ENCODE measurements at regions not wholly inside any gene's neighbourhood (a gene's known extent, or its start where the extent isn't known, plus 50 kb on each side); places are given as distances from the start of the nearest gene placed in this dataset.

GRCh38 chr19:29006057-29006735, 206.8 kb downstream of the UQCRFS1 start:
- no peak overlapping the region for H3K27ac ChIP-seq (ENCODE audit: insufficient read depth in 1 of 2, low read depth in 1 of 2, low read length in 2 of 2, poor library complexity in 1 of 2, severe bottlenecking in 2 of 2)
- WGBS (ENCODE audit: insufficient coverage), result 87% methylated on average over 2 of the region's 8 CpGs
- H3K27me3 ChIP-seq (replicated peaks in 2 of 5; ENCODE audit: control insufficient read depth in 4 of 5, insufficient read depth in 5 of 5, low read length in 4 of 5), result peaks cover 0 to 3% (median 0%) of the 10 kb centered on the region in 5 experiments
- ChIA-PET POLR2A (interaction anchor here (0.6 kb wide), 1 partner anchor 970 kb away, joined by 4 read pairs; no protein-coding TSS in a partner anchor), CTCF (no interaction called here)
- DNase-seq, result no peak
- no peaks in the 10 kb centered on the region for H3K36me3 ChIP-seq (ENCODE audit: control insufficient read depth in 4 of 4, insufficient read depth in 4 of 4, low read length in 3 of 4)
- no peaks in the 10 kb centered on the region for H3K4me1 ChIP-seq (ENCODE audit: control extremely low read depth in 1 of 4, control insufficient read depth in 4 of 4, insufficient read depth in 4 of 4, low read length in 3 of 4)
- no peak overlapping the region for H3K4me3 ChIP-seq (ENCODE audit: control insufficient read depth in 1 of 7, extremely low read depth in 1 of 7, insufficient read depth in 4 of 7, low read depth in 2 of 7, low read length in 6 of 7)
- H3K9me3 ChIP-seq (ENCODE audit: control extremely low read depth in 1 of 5, control insufficient read depth in 4 of 5, insufficient read depth in 2 of 5, low read depth in 1 of 5, low read length in 4 of 5), result no peaks in the 10 kb centered on the region

- no peaks in the 10 kb centered on the region for H3K36me3 ChIP-seq (ENCODE audit: control insufficient read depth in 4 of 4, insufficient read depth in 4 of 4, low read length in 3 of 4)
- CTCF ChIA-PET, result no interaction called here
- no peaks in the 10 kb centered on the region for H3K9me3 ChIP-seq (ENCODE audit: control extremely low read depth in 1 of 5, control insufficient read depth in 4 of 5, insufficient read depth in 2 of 5, low read depth in 1 of 5, low read length in 4 of 5)
- POLR2A ChIA-PET, result no interaction called here
- H3K4me3 ChIP-seq (ENCODE audit: control insufficient read depth in 1 of 7, extremely low read depth in 1 of 7, insufficient read depth in 4 of 7, low read depth in 2 of 7, low read length in 6 of 7), result no peak overlapping the region
- H3K27ac ChIP-seq (ENCODE audit: insufficient read depth in 1 of 2, low read depth in 1 of 2, low read length in 2 of 2, poor library complexity in 1 of 2, severe bottlenecking in 2 of 2), result no peak overlapping the region
- H3K4me1 ChIP-seq (ENCODE audit: control extremely low read depth in 1 of 4, control insufficient read depth in 4 of 4, insufficient read depth in 4 of 4, low read length in 3 of 4), result no peaks in the 10 kb centered on the region
- H3K27me3 ChIP-seq (replicated peaks in 2 of 5; ENCODE audit: control insufficient read depth in 4 of 5, insufficient read depth in 5 of 5, low read length in 4 of 5), result peaks cover 0 to 4% (median 0%) of the 10 kb centered on the region in 5 experiments
- DNase-seq, result no peak
- 92% methylated on average over 3 of the region's 7 CpGs for WGBS (ENCODE audit: insufficient coverage)
Observed at GRCh38 chr19:29004796-29005195, 208.2 kb downstream of the UQCRFS1 start.

GRCh38 chr19:29003641-29004409, 209.1 kb downstream of the UQCRFS1 start:
- Histone ChIP-seq H3K27me3 (replicated peaks in 2 of 5; ENCODE audit: control insufficient read depth in 4 of 5, insufficient read depth in 5 of 5, low read length in 4 of 5) (peaks cover 0 to 4% (median 0%) of the 10 kb centered on the region in 5 experiments), H3K4me3 (ENCODE audit: control insufficient read depth in 1 of 7, extremely low read depth in 1 of 7, insufficient read depth in 4 of 7, low read depth in 2 of 7, low read length in 6 of 7) (no peak overlapping the region), H3K9me3 (ENCODE audit: control extremely low read depth in 1 of 5, control insufficient read depth in 4 of 5, insufficient read depth in 2 of 5, low read depth in 1 of 5, low read length in 4 of 5) (no peaks in the 10 kb centered on the region), H3K27ac (ENCODE audit: insufficient read depth in 1 of 2, low read depth in 1 of 2, low read length in 2 of 2, poor library complexity in 1 of 2, severe bottlenecking in 2 of 2) (no peak overlapping the region), H3K4me1 (ENCODE audit: control extremely low read depth in 1 of 4, control insufficient read depth in 4 of 4, insufficient read depth in 4 of 4, low read length in 3 of 4) (no peaks in the 10 kb centered on the region), H3K36me3 (ENCODE audit: control insufficient read depth in 4 of 4, insufficient read depth in 4 of 4, low read length in 3 of 4) (no peaks in the 10 kb centered on the region)
- no peak for DNase-seq
- WGBS (ENCODE audit: insufficient coverage), result 76% methylated on average over 5 of the region's 7 CpGs
- ChIA-PET POLR2A (no interaction called here), CTCF (no interaction called here)

GRCh38 chr19:29002336-29002735, 210.6 kb downstream of the UQCRFS1 start:
- POLR2A ChIA-PET, result no interaction called here
- peaks cover 0 to 9% (median 0%) of the 10 kb centered on the region in 5 experiments for H3K9me3 ChIP-seq (ENCODE audit: control extremely low read depth in 1 of 5, control insufficient read depth in 4 of 5, insufficient read depth in 2 of 5, low read depth in 1 of 5, low read length in 4 of 5)
- no peaks in the 10 kb centered on the region for H3K4me1 ChIP-seq (ENCODE audit: control extremely low read depth in 1 of 4, control insufficient read depth in 4 of 4, insufficient read depth in 4 of 4, low read length in 3 of 4)
- H3K27me3 ChIP-seq (replicated peaks in 2 of 5; ENCODE audit: control insufficient read depth in 4 of 5, insufficient read depth in 5 of 5, low read length in 4 of 5), result peaks cover 0 to 4% (median 0%) of the 10 kb centered on the region in 5 experiments
- CTCF ChIA-PET, result no interaction called here
- no peak overlapping the region for H3K4me3 ChIP-seq (ENCODE audit: control insufficient read depth in 1 of 7, extremely low read depth in 1 of 7, insufficient read depth in 4 of 7, low read depth in 2 of 7, low read length in 6 of 7)
- no peaks in the 10 kb centered on the region for H3K36me3 ChIP-seq (ENCODE audit: control insufficient read depth in 4 of 4, insufficient read depth in 4 of 4, low read length in 3 of 4)
- no peak overlapping the region for H3K27ac ChIP-seq (ENCODE audit: insufficient read depth in 1 of 2, low read depth in 1 of 2, low read length in 2 of 2, poor library complexity in 1 of 2, severe bottlenecking in 2 of 2)
- DNase-seq, result no peak
- WGBS (ENCODE audit: insufficient coverage), result 68% methylated on average over 10 of the region's 10 CpGs

- H3K27ac ChIP-seq (ENCODE audit: insufficient read depth in 1 of 2, low read depth in 1 of 2, low read length in 2 of 2, poor library complexity in 1 of 2, severe bottlenecking in 2 of 2), result no peak overlapping the region
- peaks cover 0 to 12% (median 0%) of the 10 kb centered on the region in 5 experiments for H3K9me3 ChIP-seq (ENCODE audit: control extremely low read depth in 1 of 5, control insufficient read depth in 4 of 5, insufficient read depth in 2 of 5, low read depth in 1 of 5, low read length in 4 of 5)
Observed at GRCh38 chr19:29001597-29002245, 211.2 kb downstream of the UQCRFS1 start.

GRCh38 chr19:29001141-29001581, 211.8 kb downstream of the UQCRFS1 start:
- 86% methylated on average over 3 of the region's 7 CpGs for WGBS (ENCODE audit: insufficient coverage)
- Histone ChIP-seq H3K27ac (ENCODE audit: insufficient read depth in 1 of 2, low read depth in 1 of 2, low read length in 2 of 2, poor library complexity in 1 of 2, severe bottlenecking in 2 of 2) (no peak overlapping the region), H3K4me3 (ENCODE audit: control insufficient read depth in 1 of 7, extremely low read depth in 1 of 7, insufficient read depth in 4 of 7, low read depth in 2 of 7, low read length in 6 of 7) (no peak overlapping the region), H3K27me3 (replicated peaks in 2 of 5; ENCODE audit: control insufficient read depth in 4 of 5, insufficient read depth in 5 of 5, low read length in 4 of 5) (peaks cover 0 to 4% (median 0%) of the 10 kb centered on the region in 5 experiments), H3K9me3 (ENCODE audit: control extremely low read depth in 1 of 5, control insufficient read depth in 4 of 5, insufficient read depth in 2 of 5, low read depth in 1 of 5, low read length in 4 of 5) (peaks cover 0 to 14% (median 0%) of the 10 kb centered on the region in 5 experiments), H3K4me1 (ENCODE audit: control extremely low read depth in 1 of 4, control insufficient read depth in 4 of 4, insufficient read depth in 4 of 4, low read length in 3 of 4) (no peaks in the 10 kb centered on the region), H3K36me3 (ENCODE audit: control insufficient read depth in 4 of 4, insufficient read depth in 4 of 4, low read length in 3 of 4) (no peaks in the 10 kb centered on the region)
- no peak for DNase-seq
- CTCF ChIA-PET, result no interaction called here
- POLR2A ChIA-PET, result no interaction called here

More at GRCh38 chr19:29001597-29002245, 211.2 kb downstream of the UQCRFS1 start:
- ChIA-PET POLR2A (no interaction called here), CTCF (no interaction called here)
- H3K4me3 ChIP-seq (ENCODE audit: control insufficient read depth in 1 of 7, extremely low read depth in 1 of 7, insufficient read depth in 4 of 7, low read depth in 2 of 7, low read length in 6 of 7), result no peak overlapping the region
- no peak for DNase-seq
- 76% methylated on average over 11 of the region's 12 CpGs for WGBS (ENCODE audit: insufficient coverage)
- H3K36me3 ChIP-seq (ENCODE audit: control insufficient read depth in 4 of 4, insufficient read depth in 4 of 4, low read length in 3 of 4), result no peaks in the 10 kb centered on the region
- H3K27me3 ChIP-seq (replicated peaks in 2 of 5; ENCODE audit: control insufficient read depth in 4 of 5, insufficient read depth in 5 of 5, low read length in 4 of 5), result peaks cover 0 to 4% (median 0%) of the 10 kb centered on the region in 5 experiments
- no peaks in the 10 kb centered on the region for H3K4me1 ChIP-seq (ENCODE audit: control extremely low read depth in 1 of 4, control insufficient read depth in 4 of 4, insufficient read depth in 4 of 4, low read length in 3 of 4)

Measured in common myeloid progenitor, CD34-positive (primary cell).